SK-N-SH (cell line): ENCODE measurements at regions not wholly inside any gene's neighbourhood (a gene's known extent, or its start where the extent isn't known, plus 50 kb on each side); places are given as distances from the start of the nearest gene placed in this dataset.

Experiments
- CTCF ChIA-PET: fragments of 300-600, 350-600 bp; formaldehyde crosslinking; extraction: SDS; loops from one replicate; lab custom pipeline; 2021; lab: Yijun Ruan, JAX
- POLR2A ChIA-PET: fragments of 350-600 bp; sonication (Branson Sonifier 250); formaldehyde crosslinking; extraction: SDS; loops from one replicate; lab custom pipeline; 2020; ENCODE audit warnings: antibody characterized with exemption, inconsistent platforms; lab: Yijun Ruan, JAX
- DNase-seq: peaks from one replicate; pipeline ENCODE4 v3.0.0; 2012
- H2AFZ ChIP-seq: fragments of 200-600 bp; sonication (generic); 2 replicates; pipeline ENCODE4 v1.8.1; 2016; ENCODE audit warnings: antibody characterized with exemption, mild to moderate bottlenecking, low read depth
- H3F3A ChIP-seq: fragments of 200-600 bp; sonication (generic); replicated peaks from 2 replicates; pipeline ENCODE3; 2016; ENCODE audit warnings: antibody characterized with exemption, mild to moderate bottlenecking; ENCODE audit not compliant: insufficient read depth
- H3K27ac ChIP-seq, 2 experiments: fragments of 200-500 bp in 1 of 2; fragments of 200-600 bp in 1 of 2; sonication (Bioruptor generic) in 1 of 2; sonication (generic), shearing (Covaris generic) in 1 of 2; 2 replicates each; pipeline versions ENCODE4 v1.5.1 to v1.6.1; 2014 to 2016; ENCODE audit warnings: low read depth in 2 of 2, inconsistent platforms in 1 of 2, low read length in 1 of 2, mild to moderate bottlenecking in 1 of 2, mixed read lengths in 1 of 2
- H3K27me3 ChIP-seq: fragments of 200-600 bp; sonication (generic), shearing (Covaris generic); 2 replicates; pipeline ENCODE4 v1.6.1; 2016; ENCODE audit warnings: mixed run types; ENCODE audit not compliant: insufficient read depth
- H3K36me3 ChIP-seq, 2 experiments: fragments of 200-500 bp in 1 of 2; fragments of 200-600 bp in 1 of 2; sonication (Bioruptor generic) in 1 of 2; sonication (generic) in 1 of 2; replicated peaks in 1 of 2; 2 replicates each; pipeline versions ENCODE3 to v1.5.1; 2014 to 2016; ENCODE audit warnings: low read length in 1 of 2, mild to moderate bottlenecking in 1 of 2; ENCODE audit not compliant: insufficient read depth in 2 of 2, control insufficient read depth in 1 of 2
- H3K4me1 ChIP-seq, 2 experiments: fragments of 200-500 bp in 1 of 2; fragments of 200-600 bp in 1 of 2; sonication (Bioruptor generic) in 1 of 2; sonication (generic), shearing (Covaris generic) in 1 of 2; 2 replicates each; pipeline versions ENCODE4 v1.5.1 to v1.6.1; 2014 to 2016; ENCODE audit warnings: low read depth in 1 of 2, low read length in 1 of 2, mixed run types in 1 of 2; ENCODE audit not compliant: insufficient read depth in 2 of 2, control insufficient read depth in 1 of 2
- H3K4me2 ChIP-seq: fragments of 200-600 bp; sonication (generic), shearing (Covaris generic); 2 replicates; pipeline ENCODE4 v1.6.1; 2017; ENCODE audit warnings: mixed run types
- H3K4me3 ChIP-seq, 2 experiments: fragments of 200-500 bp in 1 of 2; fragments of 200-600 bp in 1 of 2; sonication (Bioruptor generic) in 1 of 2; sonication (generic), shearing (Covaris generic) in 1 of 2; 2 replicates each; pipeline versions ENCODE4 v1.5.1 to v1.8.1; 2014 to 2016; ENCODE audit warnings: low read depth in 2 of 2, inconsistent platforms in 1 of 2, low read length in 1 of 2, mild to moderate bottlenecking in 1 of 2, mixed read lengths in 1 of 2, moderate library complexity in 1 of 2
- H3K79me2 ChIP-seq: fragments of 200-600 bp; sonication (generic); 2 replicates; pipeline ENCODE4 v1.8.1; 2017; ENCODE audit warnings: mild to moderate bottlenecking; ENCODE audit not compliant: insufficient read depth
- H3K9ac ChIP-seq: fragments of 200-600 bp; sonication (generic); 2 replicates; pipeline ENCODE4 v1.6.1; 2017; ENCODE audit warnings: mixed run types
- H3K9me2 ChIP-seq: fragments of 200-600 bp; sonication (generic); 2 replicates; pipeline ENCODE4 v1.6.1; 2017; ENCODE audit warnings: mixed run types
- H3K9me3 ChIP-seq: fragments of 200-600 bp; sonication (generic); 2 replicates; pipeline ENCODE4 v1.6.1; 2017; ENCODE audit warnings: mixed run types, mild to moderate bottlenecking, moderate library complexity
- H4K20me1 ChIP-seq: fragments of 200-600 bp; sonication (generic); 2 replicates; pipeline ENCODE4 v1.6.1; 2017; ENCODE audit warnings: mild to moderate bottlenecking, mixed run types; ENCODE audit not compliant: insufficient read depth
- ELF1 ChIP-seq: IDR thresholded peaks from 2 replicates; pipeline ENCODE4 v1.4.0; 2012
- EZH2phosphoT487 ChIP-seq: fragments of 200-600 bp; sonication (generic); IDR thresholded peaks from 2 replicates; pipeline ENCODE4 v1.6.1; 2017; ENCODE audit warnings: low read depth, mixed run types, mild to moderate bottlenecking, antibody characterized with exemption, moderate library complexity, borderline replicate concordance
- FOXM1 ChIP-seq: IDR thresholded peaks from 2 replicates; pipeline ENCODE4 v1.4.0; 2012; ENCODE audit warnings: low read depth, mild to moderate bottlenecking
- JUND ChIP-seq: IDR thresholded peaks from 2 replicates; pipeline ENCODE4 v1.4.0; 2012
- MEF2A ChIP-seq: IDR thresholded peaks from 2 replicates; pipeline ENCODE4 v1.4.0; 2012; ENCODE audit warnings: low read depth, borderline replicate concordance
- NFIC ChIP-seq: IDR thresholded peaks from 2 replicates; pipeline ENCODE4 v1.4.0; 2012; ENCODE audit warnings: borderline replicate concordance
- RAD21 ChIP-seq: IDR thresholded peaks from 2 replicates; pipeline ENCODE4 v1.6.1; 2012; ENCODE audit warnings: mild to moderate bottlenecking, low read length
- RCOR1 ChIP-seq: fragments of 150-350 bp; IDR thresholded peaks from 2 replicates; pipeline ENCODE4 v1.6.1; 2017; ENCODE audit warnings: antibody characterized with exemption, low read length
- RFX5 ChIP-seq: IDR thresholded peaks from 2 replicates; pipeline ENCODE4 v1.6.1; 2012; ENCODE audit warnings: mild to moderate bottlenecking, improper control_type of control experiment, low read length
- RXRA ChIP-seq: IDR thresholded peaks from 2 replicates; pipeline ENCODE4 v1.4.0; 2012; ENCODE audit warnings: low read depth, mild to moderate bottlenecking, borderline replicate concordance
- SIN3A ChIP-seq: IDR thresholded peaks from 2 replicates; pipeline ENCODE4 v1.6.1; 2012; ENCODE audit warnings: low read depth, mild to moderate bottlenecking, low read length, moderate library complexity, borderline replicate concordance
- SMC3 ChIP-seq: IDR thresholded peaks from 2 replicates; pipeline ENCODE4 v1.6.1; 2012; ENCODE audit warnings: low read depth, low read length, improper control_type of control experiment
- TEAD4 ChIP-seq: IDR thresholded peaks from 2 replicates; pipeline ENCODE4 v1.4.0; 2012; ENCODE audit warnings: mild to moderate bottlenecking, borderline replicate concordance; ENCODE audit not compliant: insufficient read depth
- YY1 ChIP-seq: IDR thresholded peaks from 2 replicates; pipeline ENCODE4 v1.4.0; 2012; ENCODE audit warnings: low read depth, mild to moderate bottlenecking
- WGBS: methylation state at CpG from one replicate; pipeline ENCODE4 v1.1.6; 2017; ENCODE audit warnings: low lambda C conversion rate; 5-methylcytosine and 5-hydroxymethylcytosine counted together
- TF ChIP-seq, protein P1 (sequence below): fragments of 150-350 bp; IDR thresholded peaks from 2 replicates; pipeline ENCODE4 v1.6.1; 2016; ENCODE audit warnings: mild to moderate bottlenecking, low read depth, low read length
- TF ChIP-seq, protein P2 (sequence below): IDR thresholded peaks from 2 replicates; pipeline ENCODE4 v1.6.1; 2012; ENCODE audit warnings: mild to moderate bottlenecking, low read depth, low read length, moderate library complexity
- TF ChIP-seq, protein P3 (sequence below): IDR thresholded peaks from 2 replicates; pipeline ENCODE4; 2012
- TF ChIP-seq, protein P4 (sequence below): fragments of 150-350 bp; IDR thresholded peaks from 2 replicates; pipeline ENCODE4 v1.6.1; 2017; ENCODE audit warnings: antibody characterized with exemption, low read length, low read depth, borderline replicate concordance

DNA sequence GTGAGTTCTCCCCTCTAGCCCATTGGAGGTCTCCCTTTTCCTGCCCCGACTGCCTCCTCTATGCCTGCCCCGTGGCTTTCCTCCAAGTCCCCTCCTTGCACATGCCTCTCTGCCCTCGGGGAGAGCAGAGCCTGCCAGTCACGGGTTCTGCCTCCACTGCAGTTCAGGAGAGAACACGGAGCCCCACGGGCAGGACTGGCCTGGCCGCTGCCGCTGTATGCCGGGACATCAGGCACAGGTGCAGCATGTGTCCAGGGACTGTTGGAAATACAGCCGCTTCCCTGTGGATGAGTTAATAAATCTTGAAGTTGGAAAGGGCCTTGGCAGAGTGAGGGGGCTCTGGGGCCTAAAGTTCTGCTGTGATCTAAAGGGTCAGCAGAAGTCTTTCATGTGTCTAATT, 676.6 kb downstream of the MATN1 start:
- no peak overlapping the region for H3K4me2 ChIP-seq
- no peak overlapping the region for H3K9ac ChIP-seq
- DNase-seq: no peak
- no peaks in the 10 kb centered on the region for H3K9me2 ChIP-seq
- H3K27me3 ChIP-seq: no peaks in the 10 kb centered on the region; the same call in 1 of the 2 replicates
- H4K20me1 ChIP-seq: no peaks in the 10 kb centered on the region
- H3K79me2 ChIP-seq: no peaks in the 10 kb centered on the region
- H3F3A ChIP-seq: no peaks in the 10 kb centered on the region
- no peak overlapping the region for H3K27ac ChIP-seq
- H3K4me3 ChIP-seq: no peak overlapping the region
- no peaks in the 10 kb centered on the region for H3K9me3 ChIP-seq
- POLR2A ChIA-PET: no interaction called here
- TF ChIP-seq RXRA (no peak), NFIC (no peak), TEAD4 (no peak), RAD21 (no peak), SIN3A (no peak), JUND (no peak), MEF2A (no peak), FOXM1 (no peak), RFX5 (no peak), YY1 (no peak), RCOR1 (no peak), EZH2phosphoT487 (no peak), ELF1 (no peak), SMC3 (no peak)
- TF ChIP-seq, protein P1, sequence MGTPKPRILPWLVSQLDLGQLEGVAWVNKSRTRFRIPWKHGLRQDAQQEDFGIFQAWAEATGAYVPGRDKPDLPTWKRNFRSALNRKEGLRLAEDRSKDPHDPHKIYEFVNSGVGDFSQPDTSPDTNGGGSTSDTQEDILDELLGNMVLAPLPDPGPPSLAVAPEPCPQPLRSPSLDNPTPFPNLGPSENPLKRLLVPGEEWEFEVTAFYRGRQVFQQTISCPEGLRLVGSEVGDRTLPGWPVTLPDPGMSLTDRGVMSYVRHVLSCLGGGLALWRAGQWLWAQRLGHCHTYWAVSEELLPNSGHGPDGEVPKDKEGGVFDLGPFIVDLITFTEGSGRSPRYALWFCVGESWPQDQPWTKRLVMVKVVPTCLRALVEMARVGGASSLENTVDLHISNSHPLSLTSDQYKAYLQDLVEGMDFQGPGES: no peak
- TF ChIP-seq, protein P2, sequence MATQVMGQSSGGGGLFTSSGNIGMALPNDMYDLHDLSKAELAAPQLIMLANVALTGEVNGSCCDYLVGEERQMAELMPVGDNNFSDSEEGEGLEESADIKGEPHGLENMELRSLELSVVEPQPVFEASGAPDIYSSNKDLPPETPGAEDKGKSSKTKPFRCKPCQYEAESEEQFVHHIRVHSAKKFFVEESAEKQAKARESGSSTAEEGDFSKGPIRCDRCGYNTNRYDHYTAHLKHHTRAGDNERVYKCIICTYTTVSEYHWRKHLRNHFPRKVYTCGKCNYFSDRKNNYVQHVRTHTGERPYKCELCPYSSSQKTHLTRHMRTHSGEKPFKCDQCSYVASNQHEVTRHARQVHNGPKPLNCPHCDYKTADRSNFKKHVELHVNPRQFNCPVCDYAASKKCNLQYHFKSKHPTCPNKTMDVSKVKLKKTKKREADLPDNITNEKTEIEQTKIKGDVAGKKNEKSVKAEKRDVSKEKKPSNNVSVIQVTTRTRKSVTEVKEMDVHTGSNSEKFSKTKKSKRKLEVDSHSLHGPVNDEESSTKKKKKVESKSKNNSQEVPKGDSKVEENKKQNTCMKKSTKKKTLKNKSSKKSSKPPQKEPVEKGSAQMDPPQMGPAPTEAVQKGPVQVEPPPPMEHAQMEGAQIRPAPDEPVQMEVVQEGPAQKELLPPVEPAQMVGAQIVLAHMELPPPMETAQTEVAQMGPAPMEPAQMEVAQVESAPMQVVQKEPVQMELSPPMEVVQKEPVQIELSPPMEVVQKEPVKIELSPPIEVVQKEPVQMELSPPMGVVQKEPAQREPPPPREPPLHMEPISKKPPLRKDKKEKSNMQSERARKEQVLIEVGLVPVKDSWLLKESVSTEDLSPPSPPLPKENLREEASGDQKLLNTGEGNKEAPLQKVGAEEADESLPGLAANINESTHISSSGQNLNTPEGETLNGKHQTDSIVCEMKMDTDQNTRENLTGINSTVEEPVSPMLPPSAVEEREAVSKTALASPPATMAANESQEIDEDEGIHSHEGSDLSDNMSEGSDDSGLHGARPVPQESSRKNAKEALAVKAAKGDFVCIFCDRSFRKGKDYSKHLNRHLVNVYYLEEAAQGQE: no peak
- TF ChIP-seq, protein P3, sequence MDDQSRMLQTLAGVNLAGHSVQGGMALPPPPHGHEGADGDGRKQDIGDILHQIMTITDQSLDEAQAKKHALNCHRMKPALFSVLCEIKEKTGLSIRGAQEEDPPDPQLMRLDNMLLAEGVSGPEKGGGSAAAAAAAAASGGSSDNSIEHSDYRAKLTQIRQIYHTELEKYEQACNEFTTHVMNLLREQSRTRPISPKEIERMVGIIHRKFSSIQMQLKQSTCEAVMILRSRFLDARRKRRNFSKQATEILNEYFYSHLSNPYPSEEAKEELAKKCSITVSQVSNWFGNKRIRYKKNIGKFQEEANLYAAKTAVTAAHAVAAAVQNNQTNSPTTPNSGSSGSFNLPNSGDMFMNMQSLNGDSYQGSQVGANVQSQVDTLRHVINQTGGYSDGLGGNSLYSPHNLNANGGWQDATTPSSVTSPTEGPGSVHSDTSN: no peak
- TF ChIP-seq, protein P4, sequence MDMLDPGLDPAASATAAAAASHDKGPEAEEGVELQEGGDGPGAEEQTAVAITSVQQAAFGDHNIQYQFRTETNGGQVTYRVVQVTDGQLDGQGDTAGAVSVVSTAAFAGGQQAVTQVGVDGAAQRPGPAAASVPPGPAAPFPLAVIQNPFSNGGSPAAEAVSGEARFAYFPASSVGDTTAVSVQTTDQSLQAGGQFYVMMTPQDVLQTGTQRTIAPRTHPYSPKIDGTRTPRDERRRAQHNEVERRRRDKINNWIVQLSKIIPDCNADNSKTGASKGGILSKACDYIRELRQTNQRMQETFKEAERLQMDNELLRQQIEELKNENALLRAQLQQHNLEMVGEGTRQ: no peak
- no peaks in the 10 kb centered on the region for H3K36me3 ChIP-seq
- 52% methylated on average over 10 of the region's 10 CpGs for WGBS
- no peaks in the 10 kb centered on the region; a peak in 1 of 4 replicates for H3K4me1 ChIP-seq
- H2AFZ ChIP-seq: no peak overlapping the region
- CTCF ChIA-PET: no interaction called here
